ENCODE measurements at regions not wholly inside any gene's neighbourhood (a gene's known extent, or its start where the extent isn't known, plus 50 kb on each side); places are given as distances from the start of the nearest gene placed in this dataset.

DNA sequence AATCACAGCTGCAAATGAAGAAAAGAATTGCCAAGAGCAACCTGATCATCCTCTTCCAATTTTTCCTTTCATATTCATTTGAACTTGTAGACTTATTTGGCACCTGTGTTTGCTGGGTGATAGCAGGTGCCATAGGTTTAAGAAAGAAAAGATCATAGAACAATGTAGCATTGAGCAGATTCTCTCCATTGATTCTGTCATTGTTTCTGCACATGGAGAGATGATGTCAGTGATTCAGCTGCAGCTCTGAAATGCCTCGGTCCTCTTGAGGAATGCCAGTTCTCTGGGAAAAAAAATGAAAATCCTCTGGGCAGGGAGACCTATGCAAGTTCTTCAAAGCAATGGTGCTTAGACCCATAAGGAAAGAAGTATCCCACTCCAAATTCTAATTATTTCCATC lies 418.1 kb upstream of the KLF4 start:
- no peak overlapping the region for H3K4me3 ChIP-seq

More for the DNA sequence above, 418.1 kb upstream of the KLF4 start:
- Histone ChIP-seq H3K4me1 (ENCODE audit: insufficient read depth) (no peaks in the 10 kb centered on the region), H3K79me2 (replicated peaks; ENCODE audit: insufficient read depth) (no peaks in the 10 kb centered on the region), H3K27me3 (ENCODE audit: insufficient read depth) (no peaks in the 10 kb centered on the region), H3K9me2 (ENCODE audit: insufficient read depth) (0 out of 2 replicates have a peak, but pooled peaks cover 4% of the 10 kb centered on the region), H2AFZ (no peak overlapping the region), H3F3A (replicated peaks; ENCODE audit: low read depth) (no peaks in the 10 kb centered on the region), H3K4me2 (no peak overlapping the region), H4K20me1 (replicated peaks; ENCODE audit: insufficient read depth) (no peaks in the 10 kb centered on the region), H3K27ac (ENCODE audit: low read depth) (no peak overlapping the region), H3K36me3 (ENCODE audit: insufficient read depth) (no peaks in the 10 kb centered on the region)
- H3K36me3 Mint-ChIP-seq (ENCODE audit: low read depth): peaks cover 3% of the 10 kb centered on the region; the same call in 2 of the 3 replicates
- ATAC-seq (no peak), DNase-seq (ENCODE audit: low spot score) (no peak)
- H3K9me3 Mint-ChIP-seq: peaks cover 9% of the 10 kb centered on the region
- TF ChIP-seq, protein P1, sequence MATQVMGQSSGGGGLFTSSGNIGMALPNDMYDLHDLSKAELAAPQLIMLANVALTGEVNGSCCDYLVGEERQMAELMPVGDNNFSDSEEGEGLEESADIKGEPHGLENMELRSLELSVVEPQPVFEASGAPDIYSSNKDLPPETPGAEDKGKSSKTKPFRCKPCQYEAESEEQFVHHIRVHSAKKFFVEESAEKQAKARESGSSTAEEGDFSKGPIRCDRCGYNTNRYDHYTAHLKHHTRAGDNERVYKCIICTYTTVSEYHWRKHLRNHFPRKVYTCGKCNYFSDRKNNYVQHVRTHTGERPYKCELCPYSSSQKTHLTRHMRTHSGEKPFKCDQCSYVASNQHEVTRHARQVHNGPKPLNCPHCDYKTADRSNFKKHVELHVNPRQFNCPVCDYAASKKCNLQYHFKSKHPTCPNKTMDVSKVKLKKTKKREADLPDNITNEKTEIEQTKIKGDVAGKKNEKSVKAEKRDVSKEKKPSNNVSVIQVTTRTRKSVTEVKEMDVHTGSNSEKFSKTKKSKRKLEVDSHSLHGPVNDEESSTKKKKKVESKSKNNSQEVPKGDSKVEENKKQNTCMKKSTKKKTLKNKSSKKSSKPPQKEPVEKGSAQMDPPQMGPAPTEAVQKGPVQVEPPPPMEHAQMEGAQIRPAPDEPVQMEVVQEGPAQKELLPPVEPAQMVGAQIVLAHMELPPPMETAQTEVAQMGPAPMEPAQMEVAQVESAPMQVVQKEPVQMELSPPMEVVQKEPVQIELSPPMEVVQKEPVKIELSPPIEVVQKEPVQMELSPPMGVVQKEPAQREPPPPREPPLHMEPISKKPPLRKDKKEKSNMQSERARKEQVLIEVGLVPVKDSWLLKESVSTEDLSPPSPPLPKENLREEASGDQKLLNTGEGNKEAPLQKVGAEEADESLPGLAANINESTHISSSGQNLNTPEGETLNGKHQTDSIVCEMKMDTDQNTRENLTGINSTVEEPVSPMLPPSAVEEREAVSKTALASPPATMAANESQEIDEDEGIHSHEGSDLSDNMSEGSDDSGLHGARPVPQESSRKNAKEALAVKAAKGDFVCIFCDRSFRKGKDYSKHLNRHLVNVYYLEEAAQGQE (IDR thresholded peaks at IDR 0.05; ENCODE audit: unreplicated experiment): no peak
- TF ChIP-seq POLR2AphosphoS5 (IDR thresholded peaks at IDR 0.05; ENCODE audit: low read depth): no peak
- no peak for TF ChIP-seq NANOG (IDR thresholded peaks at IDR 0.05; ENCODE audit: borderline replicate concordance)
- TF ChIP-seq JUNB (IDR thresholded peaks at IDR 0.05; ENCODE audit: unreplicated experiment): no peak
- TF ChIP-seq, protein P2, sequence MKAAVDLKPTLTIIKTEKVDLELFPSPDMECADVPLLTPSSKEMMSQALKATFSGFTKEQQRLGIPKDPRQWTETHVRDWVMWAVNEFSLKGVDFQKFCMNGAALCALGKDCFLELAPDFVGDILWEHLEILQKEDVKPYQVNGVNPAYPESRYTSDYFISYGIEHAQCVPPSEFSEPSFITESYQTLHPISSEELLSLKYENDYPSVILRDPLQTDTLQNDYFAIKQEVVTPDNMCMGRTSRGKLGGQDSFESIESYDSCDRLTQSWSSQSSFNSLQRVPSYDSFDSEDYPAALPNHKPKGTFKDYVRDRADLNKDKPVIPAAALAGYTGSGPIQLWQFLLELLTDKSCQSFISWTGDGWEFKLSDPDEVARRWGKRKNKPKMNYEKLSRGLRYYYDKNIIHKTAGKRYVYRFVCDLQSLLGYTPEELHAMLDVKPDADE (IDR thresholded peaks at IDR 0.05): no peak
- TF ChIP-seq ZNF331 (CRISPR knock-in tag; IDR thresholded peaks at IDR 0.05; ENCODE audit: low read depth): no peak
- TF ChIP-seq, protein P3, sequence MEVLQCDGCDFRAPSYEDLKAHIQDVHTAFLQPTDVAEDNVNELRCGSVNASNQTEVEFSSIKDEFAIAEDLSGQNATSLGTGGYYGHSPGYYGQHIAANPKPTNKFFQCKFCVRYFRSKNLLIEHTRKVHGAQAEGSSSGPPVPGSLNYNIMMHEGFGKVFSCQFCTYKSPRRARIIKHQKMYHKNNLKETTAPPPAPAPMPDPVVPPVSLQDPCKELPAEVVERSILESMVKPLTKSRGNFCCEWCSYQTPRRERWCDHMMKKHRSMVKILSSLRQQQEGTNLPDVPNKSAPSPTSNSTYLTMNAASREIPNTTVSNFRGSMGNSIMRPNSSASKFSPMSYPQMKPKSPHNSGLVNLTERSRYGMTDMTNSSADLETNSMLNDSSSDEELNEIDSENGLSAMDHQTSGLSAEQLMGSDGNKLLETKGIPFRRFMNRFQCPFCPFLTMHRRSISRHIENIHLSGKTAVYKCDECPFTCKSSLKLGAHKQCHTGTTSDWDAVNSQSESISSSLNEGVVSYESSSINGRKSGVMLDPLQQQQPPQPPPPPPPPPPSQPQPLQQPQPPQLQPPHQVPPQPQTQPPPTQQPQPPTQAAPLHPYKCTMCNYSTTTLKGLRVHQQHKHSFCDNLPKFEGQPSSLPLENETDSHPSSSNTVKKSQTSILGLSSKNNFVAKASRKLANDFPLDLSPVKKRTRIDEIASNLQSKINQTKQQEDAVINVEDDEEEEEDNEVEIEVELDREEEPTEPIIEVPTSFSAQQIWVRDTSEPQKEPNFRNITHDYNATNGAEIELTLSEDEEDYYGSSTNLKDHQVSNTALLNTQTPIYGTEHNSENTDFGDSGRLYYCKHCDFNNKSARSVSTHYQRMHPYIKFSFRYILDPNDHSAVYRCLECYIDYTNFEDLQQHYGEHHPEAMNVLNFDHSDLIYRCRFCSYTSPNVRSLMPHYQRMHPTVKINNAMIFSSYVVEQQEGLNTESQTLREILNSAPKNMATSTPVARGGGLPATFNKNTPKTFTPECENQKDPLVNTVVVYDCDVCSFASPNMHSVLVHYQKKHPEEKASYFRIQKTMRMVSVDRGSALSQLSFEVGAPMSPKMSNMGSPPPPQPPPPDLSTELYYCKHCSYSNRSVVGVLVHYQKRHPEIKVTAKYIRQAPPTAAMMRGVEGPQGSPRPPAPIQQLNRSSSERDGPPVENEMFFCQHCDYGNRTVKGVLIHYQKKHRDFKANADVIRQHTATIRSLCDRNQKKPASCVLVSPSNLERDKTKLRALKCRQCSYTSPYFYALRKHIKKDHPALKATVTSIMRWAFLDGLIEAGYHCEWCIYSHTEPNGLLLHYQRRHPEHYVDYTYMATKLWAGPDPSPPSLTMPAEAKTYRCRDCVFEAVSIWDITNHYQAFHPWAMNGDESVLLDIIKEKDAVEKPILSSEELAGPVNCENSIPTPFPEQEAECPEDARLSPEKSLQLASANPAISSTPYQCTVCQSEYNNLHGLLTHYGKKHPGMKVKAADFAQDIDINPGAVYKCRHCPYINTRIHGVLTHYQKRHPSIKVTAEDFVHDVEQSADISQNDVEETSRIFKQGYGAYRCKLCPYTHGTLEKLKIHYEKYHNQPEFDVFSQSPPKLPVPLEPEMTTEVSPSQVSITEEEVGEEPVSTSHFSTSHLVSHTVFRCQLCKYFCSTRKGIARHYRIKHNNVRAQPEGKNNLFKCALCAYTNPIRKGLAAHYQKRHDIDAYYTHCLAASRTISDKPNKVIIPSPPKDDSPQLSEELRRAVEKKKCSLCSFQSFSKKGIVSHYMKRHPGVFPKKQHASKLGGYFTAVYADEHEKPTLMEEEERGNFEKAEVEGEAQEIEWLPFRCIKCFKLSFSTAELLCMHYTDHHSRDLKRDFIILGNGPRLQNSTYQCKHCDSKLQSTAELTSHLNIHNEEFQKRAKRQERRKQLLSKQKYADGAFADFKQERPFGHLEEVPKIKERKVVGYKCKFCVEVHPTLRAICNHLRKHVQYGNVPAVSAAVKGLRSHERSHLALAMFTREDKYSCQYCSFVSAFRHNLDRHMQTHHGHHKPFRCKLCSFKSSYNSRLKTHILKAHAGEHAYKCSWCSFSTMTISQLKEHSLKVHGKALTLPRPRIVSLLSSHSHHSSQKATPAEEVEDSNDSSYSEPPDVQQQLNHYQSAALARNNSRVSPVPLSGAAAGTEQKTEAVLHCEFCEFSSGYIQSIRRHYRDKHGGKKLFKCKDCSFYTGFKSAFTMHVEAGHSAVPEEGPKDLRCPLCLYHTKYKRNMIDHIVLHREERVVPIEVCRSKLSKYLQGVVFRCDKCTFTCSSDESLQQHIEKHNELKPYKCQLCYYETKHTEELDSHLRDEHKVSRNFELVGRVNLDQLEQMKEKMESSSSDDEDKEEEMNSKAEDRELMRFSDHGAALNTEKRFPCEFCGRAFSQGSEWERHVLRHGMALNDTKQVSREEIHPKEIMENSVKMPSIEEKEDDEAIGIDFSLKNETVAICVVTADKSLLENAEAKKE (CRISPR knock-in tag; IDR thresholded peaks at IDR 0.05): no peak
- TF ChIP-seq, protein P4, sequence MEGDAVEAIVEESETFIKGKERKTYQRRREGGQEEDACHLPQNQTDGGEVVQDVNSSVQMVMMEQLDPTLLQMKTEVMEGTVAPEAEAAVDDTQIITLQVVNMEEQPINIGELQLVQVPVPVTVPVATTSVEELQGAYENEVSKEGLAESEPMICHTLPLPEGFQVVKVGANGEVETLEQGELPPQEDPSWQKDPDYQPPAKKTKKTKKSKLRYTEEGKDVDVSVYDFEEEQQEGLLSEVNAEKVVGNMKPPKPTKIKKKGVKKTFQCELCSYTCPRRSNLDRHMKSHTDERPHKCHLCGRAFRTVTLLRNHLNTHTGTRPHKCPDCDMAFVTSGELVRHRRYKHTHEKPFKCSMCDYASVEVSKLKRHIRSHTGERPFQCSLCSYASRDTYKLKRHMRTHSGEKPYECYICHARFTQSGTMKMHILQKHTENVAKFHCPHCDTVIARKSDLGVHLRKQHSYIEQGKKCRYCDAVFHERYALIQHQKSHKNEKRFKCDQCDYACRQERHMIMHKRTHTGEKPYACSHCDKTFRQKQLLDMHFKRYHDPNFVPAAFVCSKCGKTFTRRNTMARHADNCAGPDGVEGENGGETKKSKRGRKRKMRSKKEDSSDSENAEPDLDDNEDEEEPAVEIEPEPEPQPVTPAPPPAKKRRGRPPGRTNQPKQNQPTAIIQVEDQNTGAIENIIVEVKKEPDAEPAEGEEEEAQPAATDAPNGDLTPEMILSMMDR (conservative IDR thresholded peaks at IDR 0.05; ENCODE audit: low read depth in 2 of 2): no peak
- TF ChIP-seq EZH2phosphoT487 (IDR thresholded peaks at IDR 0.05; ENCODE audit: unreplicated experiment): no peak
- TF ChIP-seq CREB1 (CRISPR knock-in tag; IDR thresholded peaks at IDR 0.05; ENCODE audit: low read depth): no peak
- TF ChIP-seq STAT1 (IDR thresholded peaks at IDR 0.05; ENCODE audit: unreplicated experiment): no peak
- no peak overlapping the region for H3K27ac Mint-ChIP-seq
- no peak overlapping the region for H3K4me3 Mint-ChIP-seq
- peaks cover 1% of the 10 kb centered on the region for H3K27me3 Mint-ChIP-seq (ENCODE audit: insufficient read depth, low read depth, poor library complexity)
- H3K4me1 Mint-ChIP-seq: peaks cover 7% of the 10 kb centered on the region; the same call in 2 of the 3 replicates

All from GM23338 (cell line).